HG02571 (cell line): ENCODE measurements at regions not wholly inside any gene's neighbourhood (a gene's known extent, or its start where the extent isn't known, plus 50 kb on each side); places are given as distances from the start of the nearest gene placed in this dataset.

Experiments
- ATAC-seq: cut with Tn5 transposase; IDR thresholded peaks from one replicate; pipeline ENCODE4 v1.9.1; 2021; ENCODE audit warnings: mild to moderate bottlenecking, moderate library complexity; ENCODE audit not compliant: unreplicated experiment

GRCh38 chr19:28793391-28794168 lies 419.4 kb downstream of the UQCRFS1 start:
- no peak for ATAC-seq

- ATAC-seq: no peak
These were observed 427.0 kb downstream of the UQCRFS1 start for GRCh38 chr19:28785971-28786370.

GRCh38 chr19:28764066-28764465 lies 448.9 kb downstream of the UQCRFS1 start:
- ATAC-seq: no peak

DNA sequence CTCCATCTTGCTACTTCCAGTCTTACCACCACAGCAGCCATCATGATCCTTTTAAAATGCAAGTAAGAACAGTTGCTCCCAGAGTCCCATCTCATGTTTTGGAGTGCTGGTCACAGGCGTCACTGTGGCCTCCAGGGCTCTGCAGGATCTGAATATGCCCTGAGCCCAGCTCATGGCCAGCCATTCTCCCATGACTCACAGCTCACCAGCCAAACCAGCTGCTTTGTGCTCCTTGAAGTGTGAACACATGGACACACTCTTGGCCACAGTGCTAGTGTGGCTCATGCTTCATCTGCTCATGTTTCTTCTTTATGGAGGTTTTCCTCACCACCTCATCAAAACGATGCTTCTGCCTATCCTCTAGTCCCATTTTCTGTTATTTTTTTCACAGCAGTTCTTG lies 466.5 kb downstream of the UQCRFS1 start:
- no peak for ATAC-seq

- ATAC-seq: no peak
These were observed 468.0 kb downstream of the UQCRFS1 start for GRCh38 chr19:28744943-28745342.

DNA sequence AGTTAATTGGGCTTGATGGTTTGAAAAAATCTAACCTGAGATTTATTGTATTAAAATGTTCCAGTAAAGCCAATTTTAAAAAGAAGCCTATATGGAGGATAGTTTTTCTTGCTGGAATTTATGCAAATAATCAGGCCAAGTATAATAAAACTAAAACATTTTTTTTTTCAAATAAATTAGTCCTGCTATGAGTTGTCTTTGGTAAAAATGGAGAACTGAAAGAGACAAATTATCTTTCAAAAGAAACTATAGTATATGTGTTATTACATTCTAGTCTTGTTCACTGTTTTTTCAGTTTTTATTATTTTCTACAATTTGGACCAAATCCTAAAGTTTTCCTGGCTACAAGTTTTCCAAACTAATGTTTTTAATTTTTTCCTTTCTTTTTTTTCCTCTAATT lies 468.9 kb downstream of the UQCRFS1 start:
- ATAC-seq: no peak

GRCh38 chr19:28737021-28737895 lies 475.7 kb downstream of the UQCRFS1 start:
- ATAC-seq: no peak

DNA sequence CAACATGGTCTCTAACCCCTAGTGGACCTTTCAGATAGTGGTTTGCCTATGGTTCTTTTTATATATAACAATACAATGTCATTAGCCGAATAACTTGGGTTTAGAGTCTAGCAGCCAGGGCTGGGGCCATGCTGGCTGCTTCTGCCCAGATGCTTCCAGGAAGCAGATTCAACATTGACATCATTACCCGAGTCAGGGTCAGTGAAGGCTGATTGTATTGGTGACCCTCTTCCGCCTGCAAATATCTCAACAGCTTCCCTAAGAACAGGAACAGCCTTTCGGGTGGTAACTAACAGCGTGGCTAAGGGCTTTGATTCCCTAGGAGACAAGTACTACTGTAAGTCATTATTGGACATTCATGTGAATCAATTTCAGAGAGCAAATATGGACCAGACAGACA lies 476.4 kb downstream of the UQCRFS1 start:
- no peak for ATAC-seq

DNA sequence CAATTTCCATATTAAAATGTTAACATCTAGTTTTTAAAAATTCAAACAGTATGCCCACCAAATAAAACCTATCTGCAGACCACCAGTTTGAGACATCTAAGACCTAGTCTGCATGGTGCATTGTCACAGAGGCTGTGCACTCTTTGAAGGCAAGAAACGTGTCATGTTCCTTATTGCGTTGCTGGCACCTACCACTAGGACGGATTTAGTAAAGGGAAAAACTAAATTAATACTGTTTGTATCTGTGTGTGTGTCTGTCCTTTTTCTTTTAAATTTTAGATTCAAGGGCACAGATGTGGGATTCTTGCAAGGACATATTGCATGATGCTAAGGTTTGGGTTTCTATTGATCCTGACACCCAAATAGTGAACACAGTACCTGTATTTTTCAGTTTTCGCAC lies 481.4 kb downstream of the UQCRFS1 start:
- ATAC-seq: no peak

- no peak for ATAC-seq
These were observed 482.0 kb downstream of the UQCRFS1 start for GRCh38 chr19:28730791-28731512.

- ATAC-seq: no peak
These were observed 485.3 kb downstream of the UQCRFS1 start for GRCh38 chr19:28727480-28728159.

DNA sequence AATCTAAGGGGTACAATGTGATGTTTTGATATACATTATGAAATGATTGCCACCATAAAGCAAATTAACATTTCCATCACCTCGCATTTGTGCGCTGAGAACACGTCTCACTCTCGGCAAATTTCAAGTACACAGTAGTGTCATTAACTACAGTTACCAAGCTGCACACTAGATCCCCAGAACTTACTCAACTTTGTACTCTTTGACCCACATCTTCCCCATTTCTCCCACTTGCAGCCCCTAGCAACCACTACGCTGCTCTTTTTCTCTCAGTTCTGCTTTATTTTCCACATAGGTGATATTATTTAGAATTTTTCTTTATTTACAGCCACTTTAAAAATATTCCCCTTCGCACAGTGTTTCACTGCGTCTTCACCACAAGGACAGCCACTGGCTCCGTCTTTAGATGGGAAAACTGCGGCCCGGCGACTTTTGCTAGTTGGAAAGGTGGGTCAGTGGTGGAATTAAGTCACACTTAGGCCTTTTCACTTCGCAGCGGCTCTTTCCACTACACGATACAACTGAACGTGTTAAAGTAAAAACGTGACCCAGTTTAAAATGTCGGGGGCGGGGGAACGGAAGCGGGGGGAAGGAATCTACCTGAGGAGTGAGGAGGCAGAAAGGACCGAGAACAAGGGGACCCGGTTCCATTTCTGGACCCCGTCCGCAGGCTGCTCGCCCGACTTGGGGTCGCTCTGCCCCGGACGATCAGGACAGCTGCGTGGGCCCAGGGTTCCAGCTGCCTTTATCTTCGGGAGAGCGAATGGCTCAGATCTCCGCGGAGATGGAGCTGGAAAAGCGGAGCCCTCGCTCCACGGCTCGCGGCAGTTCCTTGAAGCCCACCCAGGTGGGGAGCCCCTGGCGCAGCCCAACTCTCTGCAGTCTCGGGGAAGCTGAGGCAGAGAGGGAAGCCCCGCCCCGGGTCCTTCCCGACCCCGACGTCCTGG lies 486.1 kb downstream of the UQCRFS1 start:
- no peak for ATAC-seq

- no peak for ATAC-seq
These were observed 494.0 kb downstream of the UQCRFS1 start for GRCh38 chr19:28718909-28719308.

GRCh38 chr19:28715157-28715556 lies 497.8 kb downstream of the UQCRFS1 start:
- no peak for ATAC-seq

DNA sequence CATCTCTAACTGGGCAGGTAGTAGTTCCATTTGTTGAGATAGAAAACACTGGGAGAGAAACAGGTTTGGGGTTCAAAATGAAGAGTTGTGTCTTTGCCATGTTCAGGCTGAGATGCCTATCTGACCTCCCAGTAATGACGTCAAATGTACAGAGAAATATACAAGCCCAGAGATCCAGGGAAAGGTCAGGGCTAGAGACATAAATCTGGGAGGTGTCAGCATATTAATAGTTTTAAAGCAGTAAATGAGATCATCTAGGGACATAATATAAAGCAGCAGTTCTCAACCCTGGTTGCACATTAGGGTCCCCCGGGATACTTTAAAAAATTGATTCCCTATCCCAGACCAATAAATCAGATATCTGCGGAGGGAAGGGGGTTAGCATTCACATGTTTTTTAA lies 501.5 kb downstream of the UQCRFS1 start:
- no peak for ATAC-seq

DNA sequence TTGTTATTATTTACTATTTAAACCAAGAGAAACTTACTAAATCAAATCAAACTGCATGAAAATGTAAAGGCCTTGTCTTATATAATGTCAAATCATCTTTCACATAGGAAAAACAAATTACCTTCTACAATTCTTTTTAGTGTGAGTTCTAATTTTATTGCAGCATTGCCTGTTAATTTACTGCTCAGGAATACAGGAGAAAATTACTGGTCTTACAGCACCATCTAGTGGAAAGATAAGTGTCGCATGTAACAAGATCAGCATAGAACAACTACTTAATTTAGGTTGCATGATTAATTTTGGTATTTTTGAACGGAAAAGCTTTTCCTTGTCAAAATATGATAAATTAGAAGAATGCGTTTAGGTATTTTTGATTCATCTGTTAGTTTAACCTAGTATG lies 502.7 kb downstream of the UQCRFS1 start:
- ATAC-seq: no peak

DNA sequence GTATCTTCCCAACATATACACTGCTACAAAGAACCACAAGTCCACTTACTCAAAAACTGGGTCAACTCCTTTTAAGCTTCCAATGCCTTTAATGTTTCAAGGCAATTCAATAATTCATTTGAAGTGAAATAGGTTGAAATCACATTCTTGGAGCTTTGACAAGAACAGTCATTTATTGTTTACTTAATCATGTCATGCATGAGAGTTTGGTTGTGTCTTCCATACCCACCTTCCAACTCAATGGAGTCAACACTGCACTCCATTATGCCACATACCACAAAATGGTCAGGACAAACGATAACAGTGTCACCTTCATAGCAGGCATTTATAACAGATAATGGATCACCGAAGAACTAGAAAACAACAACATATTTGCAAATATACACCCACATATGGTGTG lies 506.3 kb downstream of the UQCRFS1 start:
- no peak for ATAC-seq

DNA sequence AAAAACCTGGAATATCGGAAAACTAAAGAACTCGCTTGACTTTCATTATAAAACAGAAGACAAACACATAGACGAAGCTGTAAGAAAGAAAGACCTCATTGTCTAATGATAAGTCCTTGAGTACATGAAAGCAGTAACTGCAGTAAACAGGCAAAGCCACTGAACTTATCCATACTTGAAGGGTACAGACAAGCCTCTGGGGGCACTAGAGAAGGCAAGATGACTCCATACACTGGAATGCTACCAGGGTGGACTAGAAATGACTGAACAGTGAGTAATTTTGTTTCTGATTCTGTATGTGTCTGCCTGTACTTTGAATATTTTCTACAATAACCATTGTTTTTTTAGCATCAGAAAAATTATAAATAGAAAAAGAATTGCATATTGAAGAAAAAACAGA lies 507.9 kb downstream of the UQCRFS1 start:
- no peak for ATAC-seq

DNA sequence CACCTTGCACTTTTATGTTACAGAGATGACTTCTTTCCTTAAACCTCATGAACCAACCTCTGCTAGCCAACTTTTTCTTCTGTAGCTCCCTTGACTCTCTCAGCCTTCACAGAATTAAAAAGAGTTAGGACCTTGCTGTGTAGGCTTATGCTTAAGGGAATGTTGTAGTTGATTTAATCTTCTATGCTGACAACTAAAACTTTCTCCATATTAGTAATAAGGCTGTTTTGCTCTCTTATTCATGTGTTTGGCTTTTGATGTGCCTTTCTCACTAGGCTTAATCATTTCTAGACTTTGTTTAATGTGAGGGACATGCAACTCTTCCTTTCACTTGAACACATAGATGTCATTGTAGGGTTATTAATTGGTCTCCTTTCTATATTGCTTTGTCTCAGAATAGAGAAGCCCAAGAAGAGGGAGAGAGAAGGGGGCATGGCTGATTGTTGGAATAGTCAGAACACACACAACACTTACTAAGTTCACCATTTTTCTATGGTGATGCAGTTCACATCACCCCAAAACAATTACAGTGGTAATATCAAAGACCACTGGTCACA lies 509.5 kb downstream of the UQCRFS1 start:
- no peak for ATAC-seq

DNA sequence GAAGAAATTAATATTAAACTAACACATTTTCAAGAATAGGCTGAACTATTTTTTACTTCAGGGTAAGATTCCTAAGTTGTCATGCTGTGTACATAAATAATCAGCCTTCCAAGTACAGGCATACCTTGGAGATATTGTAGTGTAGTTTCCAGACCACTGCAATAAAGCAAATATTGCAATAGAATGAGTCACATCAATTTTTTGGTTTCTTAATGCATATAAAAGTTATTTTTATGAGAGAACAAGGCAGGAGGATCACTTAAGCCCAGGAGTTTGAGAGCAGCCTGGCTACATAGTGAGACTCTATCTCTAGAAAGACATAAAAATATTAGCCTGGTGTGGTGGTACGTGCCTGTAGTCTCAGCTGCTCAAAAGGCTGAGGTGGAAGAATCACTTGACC lies 511.5 kb downstream of the UQCRFS1 start:
- ATAC-seq: no peak
